CD4-positive, alpha-beta T cell (primary cell): ENCODE measurements at regions not wholly inside any gene's neighbourhood (a gene's known extent, or its start where the extent isn't known, plus 50 kb on each side); places are given as distances from the start of the nearest gene placed in this dataset.

Experiments used
- ATAC-seq: fragments of 200-7000 bp; cut with Tn5 transposase; one replicate; pipeline ENCODE4 v1.10.0; 2022; ENCODE audit warnings: mild to moderate bottlenecking; ENCODE audit not compliant: poor library complexity
- CTCF ChIA-PET: fragments of 350-600 bp; sonication (Branson Sonifier 250); formaldehyde crosslinking; loops from one replicate; lab custom pipeline; 2021; ENCODE audit warnings: antibody characterized with exemption, inconsistent platforms; lab: Charles Lee
- POLR2A ChIA-PET: fragments of 350-600 bp; sonication (Branson Sonifier 250); formaldehyde crosslinking; loops from one replicate; lab custom pipeline; 2021; ENCODE audit warnings: antibody characterized with exemption, inconsistent platforms; lab: Charles Lee
- DNase-seq, 14 experiments: peaks; one replicate each; pipeline ENCODE4 v3.0.0-alpha.2; 2013 to 2020; ENCODE audit warnings: mixed read lengths in 2 of 14
- H3K27ac ChIP-seq, 2 donors: one replicate each; pipeline versions ENCODE4 v1.5.1 to v1.7.0; 2013; ENCODE audit warnings: low read length in 2 of 2, low read depth in 1 of 2, mild to moderate bottlenecking in 1 of 2
- H3K27me3 ChIP-seq, 2 experiments: 1 replicate in 1 of 2; 2 replicates in 1 of 2; pipeline versions ENCODE4 v1.6.1 to v1.7.0; 2013; ENCODE audit warnings: low read length in 2 of 2, control low read depth in 1 of 2, mild to moderate bottlenecking in 1 of 2, moderate library complexity in 1 of 2; ENCODE audit not compliant: insufficient read depth in 2 of 2, control insufficient read depth in 1 of 2
- H3K36me3 ChIP-seq: one replicate; pipeline ENCODE4 v1.6.1; 2013; ENCODE audit warnings: low read length, control low read depth; ENCODE audit not compliant: insufficient read depth
- H3K4me1 ChIP-seq: one replicate; pipeline ENCODE4 v1.6.1; 2013; ENCODE audit warnings: low read length, control low read depth; ENCODE audit not compliant: insufficient read depth
- H3K4me3 ChIP-seq: one replicate; pipeline ENCODE4 v1.5.1; 2013; ENCODE audit warnings: mild to moderate bottlenecking, low read length, moderate library complexity
- H3K9me3 ChIP-seq, 2 experiments: 1 replicate in 1 of 2; 2 replicates in 1 of 2; pipeline versions ENCODE4 v1.6.1 to v1.7.0; 2013; ENCODE audit warnings: low read length in 2 of 2, mild to moderate bottlenecking in 2 of 2, control low read depth in 1 of 2, moderate library complexity in 1 of 2; ENCODE audit not compliant: control insufficient read depth in 1 of 2, insufficient read depth in 1 of 2
- H3K27ac Mint-ChIP-seq: one replicate; pipeline ENCODE4 v1.8.0; 2020; ENCODE audit warnings: mixed read lengths
- H3K27me3 Mint-ChIP-seq: one replicate; pipeline ENCODE4 v1.8.0; 2021; ENCODE audit warnings: mixed read lengths
- H3K36me3 Mint-ChIP-seq: one replicate; pipeline ENCODE4 v1.8.0; 2021; ENCODE audit warnings: low read depth, mixed read lengths
- H3K4me1 Mint-ChIP-seq: one replicate; pipeline ENCODE4 v1.8.0; 2021; ENCODE audit warnings: low read depth, mixed read lengths
- H3K4me3 Mint-ChIP-seq: one replicate; pipeline ENCODE4 v1.8.0; 2020; ENCODE audit warnings: mild to moderate bottlenecking, mixed read lengths
- H3K9me3 Mint-ChIP-seq: one replicate; pipeline ENCODE4 v1.8.0; 2020; ENCODE audit warnings: mixed read lengths
- intact Hi-C, 2 experiments: fragments of 100-400 bp; cut with DNase I in 1 of 2; cut with micrococcal nuclease in 1 of 2; formaldehyde crosslinking; loops; one replicate each; pipeline versions ENCODE4 v1.15.1 to v1.9.0; 2023 to 2025; cut with DNase I, micrococcal nuclease
- TF ChIP-seq, protein P1 (sequence below): fragments of 200-600 bp; IDR thresholded peaks from one replicate; pipeline ENCODE4 v1.8.0; 2022; ENCODE audit warnings: antibody characterized with exemption, mild to moderate bottlenecking

DNA sequence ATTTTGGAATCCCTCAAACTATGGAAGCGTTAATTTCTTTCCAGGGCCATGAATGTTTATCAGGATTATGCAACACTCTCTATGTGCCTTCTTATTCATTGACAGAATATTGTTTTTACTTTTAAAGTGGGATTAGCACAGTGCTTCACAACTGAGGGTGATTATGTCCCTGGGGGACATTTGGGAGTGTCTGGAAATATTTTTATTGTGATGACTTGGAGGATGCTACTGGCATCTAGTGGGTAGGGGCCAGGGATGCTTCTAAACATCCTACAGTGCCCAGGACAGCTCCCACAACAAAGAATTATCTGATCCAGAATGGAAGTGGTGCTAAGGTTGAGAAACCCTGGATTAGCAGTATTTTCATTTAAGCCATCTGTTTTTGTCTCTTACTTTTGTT, 338.5 kb upstream of the SOX5 start:
- Mint-ChIP-seq H3K27ac (no peak overlapping the region), H3K27me3 (no peaks in the 10 kb centered on the region), H3K36me3 (no peaks in the 10 kb centered on the region), H3K4me1 (no peaks in the 10 kb centered on the region), H3K9me3 (no peaks in the 10 kb centered on the region), H3K4me3 (no peak overlapping the region)
- H3K27me3 ChIP-seq = no peaks in the 10 kb centered on the region
- no peak overlapping the region for H3K27ac ChIP-seq
- intact Hi-C loops = no loop called here
- no peak overlapping the region for H3K4me3 ChIP-seq
- ATAC-seq = no peak
- POLR2A ChIA-PET = no interaction called here
- CTCF ChIA-PET = interaction anchor here (0.7 kb wide), 1 partner anchor 18 kb away, joined by 3 read pairs; no protein-coding TSS in a partner anchor
- H3K36me3 ChIP-seq = no peaks in the 10 kb centered on the region
- no peaks in the 10 kb centered on the region for H3K4me1 ChIP-seq
- peaks cover 0 to 4% of the 10 kb centered on the region in 2 experiments for H3K9me3 ChIP-seq
- TF ChIP-seq, protein P1, sequence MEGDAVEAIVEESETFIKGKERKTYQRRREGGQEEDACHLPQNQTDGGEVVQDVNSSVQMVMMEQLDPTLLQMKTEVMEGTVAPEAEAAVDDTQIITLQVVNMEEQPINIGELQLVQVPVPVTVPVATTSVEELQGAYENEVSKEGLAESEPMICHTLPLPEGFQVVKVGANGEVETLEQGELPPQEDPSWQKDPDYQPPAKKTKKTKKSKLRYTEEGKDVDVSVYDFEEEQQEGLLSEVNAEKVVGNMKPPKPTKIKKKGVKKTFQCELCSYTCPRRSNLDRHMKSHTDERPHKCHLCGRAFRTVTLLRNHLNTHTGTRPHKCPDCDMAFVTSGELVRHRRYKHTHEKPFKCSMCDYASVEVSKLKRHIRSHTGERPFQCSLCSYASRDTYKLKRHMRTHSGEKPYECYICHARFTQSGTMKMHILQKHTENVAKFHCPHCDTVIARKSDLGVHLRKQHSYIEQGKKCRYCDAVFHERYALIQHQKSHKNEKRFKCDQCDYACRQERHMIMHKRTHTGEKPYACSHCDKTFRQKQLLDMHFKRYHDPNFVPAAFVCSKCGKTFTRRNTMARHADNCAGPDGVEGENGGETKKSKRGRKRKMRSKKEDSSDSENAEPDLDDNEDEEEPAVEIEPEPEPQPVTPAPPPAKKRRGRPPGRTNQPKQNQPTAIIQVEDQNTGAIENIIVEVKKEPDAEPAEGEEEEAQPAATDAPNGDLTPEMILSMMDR = no peak
- no peak for DNase-seq

DNA sequence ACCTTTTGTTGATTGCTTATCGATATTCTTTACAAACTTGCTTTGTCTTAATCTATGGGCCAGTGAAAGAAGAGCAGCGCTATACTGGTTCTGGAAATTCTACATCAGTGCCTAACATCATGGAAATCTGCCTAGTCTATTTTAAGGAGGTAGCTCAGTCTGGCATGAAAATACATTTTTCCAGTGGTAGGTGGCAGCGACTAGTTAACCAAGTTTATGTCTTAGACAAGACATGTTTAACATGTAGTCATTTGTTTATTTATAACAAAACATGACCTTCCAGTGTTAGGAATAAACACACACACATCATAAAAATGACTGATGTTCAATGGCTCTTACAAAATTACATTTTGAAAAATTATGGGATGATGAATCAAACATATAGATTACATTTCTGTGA, 336.0 kb upstream of the SOX5 start:
- Histone ChIP-seq H3K4me3 (no peak overlapping the region), H3K4me1 (no peaks in the 10 kb centered on the region), H3K27ac (no peak overlapping the region), H3K36me3 (no peaks in the 10 kb centered on the region), H3K27me3 (no peaks in the 10 kb centered on the region), H3K9me3 (peaks cover 0 to 4% of the 10 kb centered on the region in 2 experiments)
- Mint-ChIP-seq H3K27me3 (no peaks in the 10 kb centered on the region), H3K4me1 (no peaks in the 10 kb centered on the region), H3K4me3 (no peak overlapping the region), H3K36me3 (no peaks in the 10 kb centered on the region), H3K27ac (no peak overlapping the region), H3K9me3 (no peaks in the 10 kb centered on the region)
- DNase-seq = no peak
- TF ChIP-seq, protein P1 = no peak
- no peak for ATAC-seq
- intact Hi-C loops = no loop called here
- POLR2A ChIA-PET = no interaction called here
- CTCF ChIA-PET = no interaction called here

DNA sequence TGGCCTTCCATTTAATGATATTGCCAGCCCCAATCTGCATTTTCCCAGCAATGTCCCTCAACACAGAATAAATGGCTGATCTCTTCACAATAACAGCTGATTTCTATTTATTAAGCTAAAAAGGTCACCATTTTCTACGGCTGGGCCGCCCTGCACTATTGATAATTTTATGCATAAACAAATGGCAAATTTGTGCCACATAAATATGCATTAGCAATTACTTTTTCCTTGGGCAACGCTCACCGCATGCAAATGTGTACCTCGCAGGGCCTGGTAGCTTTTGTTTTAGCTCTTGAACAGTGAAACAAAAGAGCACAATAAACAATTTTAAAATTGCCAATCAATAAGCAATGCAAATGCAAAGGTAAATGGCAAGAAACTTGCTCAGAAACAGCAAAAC, 331.9 kb upstream of the SOX5 start:
- H3K9me3 Mint-ChIP-seq = no peaks in the 10 kb centered on the region
- no peak overlapping the region for H3K4me3 Mint-ChIP-seq
- H3K27ac Mint-ChIP-seq = no peak overlapping the region
- ChIA-PET POLR2A (no interaction called here), CTCF (no interaction called here)
- no peaks in the 10 kb centered on the region for H3K4me1 Mint-ChIP-seq
- no peaks in the 10 kb centered on the region for H3K36me3 ChIP-seq
- no peak overlapping the region for H3K27ac ChIP-seq
- ATAC-seq (no peak), DNase-seq (no peak)
- H3K36me3 Mint-ChIP-seq = no peaks in the 10 kb centered on the region
- H3K4me3 ChIP-seq = no peak overlapping the region
- H3K27me3 Mint-ChIP-seq = peaks cover 4% of the 10 kb centered on the region
- no peaks in the 10 kb centered on the region for H3K9me3 ChIP-seq
- no peaks in the 10 kb centered on the region for H3K4me1 ChIP-seq
- intact Hi-C loops = no loop called here
- TF ChIP-seq, protein P1 = no peak
- H3K27me3 ChIP-seq = no peaks in the 10 kb centered on the region
